Activated CD4-positive, alpha-beta T cell treated with anti-CD3 and anti-CD28 coated beads, Interleukin-10, Interleukin-2, amounts not matched to agents 100 ng/mL and 50 ng/mL, durations not matched to agents 16 hours and 8 hours (primary cell): ENCODE measurements at regions not wholly inside any gene's neighbourhood (a gene's known extent, or its start where the extent isn't known, plus 50 kb on each side); places are given as distances from the start of the nearest gene placed in this dataset.

Source experiments
- DNase-seq: peaks from one replicate; pipeline ENCODE4 v3.0.0-alpha.2; 2020

DNA sequence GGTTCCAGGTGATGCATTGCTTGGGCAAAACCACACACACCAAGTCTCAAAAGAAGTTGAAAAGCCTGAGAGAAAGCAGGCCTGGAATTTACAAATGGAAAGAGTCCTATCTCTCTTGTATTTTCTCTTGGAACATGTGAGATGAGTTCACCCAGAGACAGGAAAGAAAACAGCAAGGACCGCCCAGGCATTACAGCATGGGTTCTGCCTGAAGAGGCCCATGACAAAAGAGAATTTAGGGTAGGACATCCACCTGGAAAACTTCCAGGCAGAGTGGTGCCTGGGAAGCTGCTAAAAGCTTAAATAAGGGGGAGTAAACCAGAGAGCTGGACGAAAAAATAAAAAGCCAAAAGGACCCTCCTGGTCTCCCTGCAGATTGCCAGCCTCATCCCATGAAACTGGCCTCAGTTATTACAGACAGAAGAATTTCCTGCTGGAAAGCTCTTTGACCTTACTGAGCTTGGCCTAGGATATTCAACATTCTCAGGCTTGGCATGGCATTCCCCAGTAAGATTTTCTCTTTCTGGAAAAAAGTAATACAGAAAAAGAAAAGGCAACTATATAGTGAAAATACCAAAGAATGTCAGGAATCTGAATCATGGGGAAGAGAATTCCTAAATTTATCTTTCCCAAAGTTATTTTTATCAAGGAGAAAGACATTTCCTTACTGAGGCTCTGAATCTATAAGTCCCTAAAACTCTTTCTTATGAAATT, 121.3 kb upstream of the NUDT4 start:
- no peak for DNase-seq

DNA sequence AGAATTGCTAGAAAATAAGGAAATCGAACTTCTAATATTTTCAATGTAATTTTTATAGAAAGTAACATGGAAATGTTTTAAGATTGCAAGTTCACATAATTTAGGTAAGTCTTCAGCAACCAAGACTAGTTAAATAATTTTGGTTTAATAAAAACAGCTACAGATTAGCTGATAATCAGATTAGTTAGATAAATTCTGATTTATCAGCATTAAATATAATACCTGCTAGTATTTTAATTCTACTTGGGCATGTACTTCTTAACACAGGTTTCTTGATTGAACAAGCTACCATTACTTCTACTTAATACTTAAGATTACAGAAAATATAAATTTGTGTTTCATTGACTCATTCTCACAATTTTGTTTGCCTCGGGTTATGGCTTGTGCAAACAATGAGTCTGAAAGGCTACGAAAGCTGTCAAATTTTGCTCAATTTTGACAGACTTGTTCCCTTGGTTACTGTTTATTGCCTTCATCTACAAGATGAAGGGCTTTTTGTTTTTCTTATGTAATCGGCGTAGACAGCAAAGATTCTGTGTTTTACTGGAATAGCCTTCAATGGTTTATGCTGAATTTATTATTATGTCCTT, 116.1 kb upstream of the NUDT4 start:
- DNase-seq = no peak

DNA sequence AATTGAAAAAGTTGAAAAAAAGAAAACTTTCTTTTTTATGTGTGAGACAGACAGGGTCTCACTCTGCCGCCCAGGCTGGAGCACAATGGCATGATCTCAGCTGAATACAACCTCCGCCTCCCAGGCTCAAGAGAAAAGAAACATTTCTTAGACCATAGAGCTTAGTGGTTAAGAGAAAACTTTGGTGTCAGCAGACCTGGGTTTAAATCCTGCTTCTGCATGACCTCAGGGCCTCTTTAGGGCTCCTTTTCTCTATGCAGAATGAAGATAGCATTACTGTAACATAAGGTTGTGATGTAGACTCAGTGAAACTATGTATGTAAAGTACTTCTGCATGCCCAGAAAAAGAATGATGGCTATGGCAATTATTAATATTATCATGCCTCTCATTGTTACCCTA, 104.7 kb upstream of the NUDT4 start:
- DNase-seq = no peak

DNA sequence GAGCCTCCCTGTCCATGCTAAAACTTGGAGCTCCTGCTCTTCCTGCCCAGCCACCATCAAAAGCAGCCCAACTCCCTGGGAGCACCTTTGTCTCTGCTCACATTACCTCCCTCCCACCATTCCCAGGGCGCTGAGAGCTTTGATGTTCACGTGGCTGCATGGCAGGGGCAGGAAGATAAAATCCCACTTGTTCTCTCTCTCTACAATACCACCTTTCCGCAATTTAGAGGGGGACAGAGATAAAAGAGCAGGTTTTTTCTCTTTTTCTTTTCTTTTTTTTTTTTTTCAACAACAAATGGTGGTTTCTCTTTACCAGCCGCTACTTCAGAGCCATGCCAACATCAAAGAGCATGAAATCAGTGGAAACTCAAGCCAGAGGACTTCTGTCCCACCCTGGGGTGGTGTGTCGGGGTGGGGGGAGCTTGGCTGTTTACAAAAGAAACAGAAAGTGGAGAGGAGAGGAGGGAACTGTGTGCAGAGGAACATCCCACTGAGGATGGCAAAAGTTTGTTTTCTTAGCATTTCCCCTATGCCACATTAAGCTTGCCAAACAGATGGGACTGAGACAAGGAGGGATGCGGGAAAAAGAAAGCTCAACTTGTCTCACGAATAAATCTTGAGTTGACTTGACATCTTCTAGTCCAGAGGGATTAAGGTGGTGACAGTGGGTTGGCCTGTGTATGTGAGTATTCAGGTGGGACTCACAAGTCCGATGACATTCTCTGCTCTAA, 103.7 kb upstream of the NUDT4 start:
- DNase-seq = no peak

DNA sequence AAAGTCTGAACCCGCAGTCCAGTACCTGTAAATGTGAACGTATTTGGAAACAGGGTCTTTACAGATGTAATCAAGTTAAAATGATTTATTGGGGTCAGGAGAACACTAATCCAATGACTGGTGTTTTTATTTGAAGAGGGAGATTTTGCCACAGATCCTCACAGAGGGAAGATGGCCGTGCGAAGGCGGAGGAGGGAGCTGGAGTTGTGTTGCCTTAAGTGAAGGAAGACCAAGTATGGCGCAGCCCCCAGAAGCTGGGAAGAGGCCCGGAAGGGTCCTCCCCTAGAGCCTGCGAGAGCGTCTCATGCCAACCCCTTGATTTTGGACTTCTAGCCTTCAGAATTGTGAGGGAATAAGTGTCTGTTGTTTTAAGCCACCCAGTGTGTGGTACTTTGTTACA, 102.8 kb upstream of the NUDT4 start:
- DNase-seq = no peak

DNA sequence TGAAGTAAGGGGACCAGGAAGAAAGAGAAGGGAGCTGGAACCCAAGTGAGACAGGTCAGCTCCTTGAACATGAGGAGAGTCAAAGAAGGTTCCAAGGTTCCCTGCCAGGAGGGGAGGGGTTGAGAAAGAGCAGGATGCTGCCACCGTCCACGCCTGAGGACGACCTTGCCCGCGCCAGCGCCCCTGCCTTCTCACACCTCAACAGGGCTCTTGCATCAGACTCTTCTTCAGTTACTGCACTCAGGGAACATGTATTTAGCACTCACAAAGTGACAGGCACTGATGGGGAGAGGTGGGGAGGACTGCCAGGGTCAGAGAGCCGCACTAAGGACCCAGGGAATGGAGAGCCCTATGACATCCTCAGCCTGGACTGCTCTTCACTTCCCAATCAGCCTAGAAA, 102.1 kb upstream of the NUDT4 start:
- DNase-seq = no peak

DNA sequence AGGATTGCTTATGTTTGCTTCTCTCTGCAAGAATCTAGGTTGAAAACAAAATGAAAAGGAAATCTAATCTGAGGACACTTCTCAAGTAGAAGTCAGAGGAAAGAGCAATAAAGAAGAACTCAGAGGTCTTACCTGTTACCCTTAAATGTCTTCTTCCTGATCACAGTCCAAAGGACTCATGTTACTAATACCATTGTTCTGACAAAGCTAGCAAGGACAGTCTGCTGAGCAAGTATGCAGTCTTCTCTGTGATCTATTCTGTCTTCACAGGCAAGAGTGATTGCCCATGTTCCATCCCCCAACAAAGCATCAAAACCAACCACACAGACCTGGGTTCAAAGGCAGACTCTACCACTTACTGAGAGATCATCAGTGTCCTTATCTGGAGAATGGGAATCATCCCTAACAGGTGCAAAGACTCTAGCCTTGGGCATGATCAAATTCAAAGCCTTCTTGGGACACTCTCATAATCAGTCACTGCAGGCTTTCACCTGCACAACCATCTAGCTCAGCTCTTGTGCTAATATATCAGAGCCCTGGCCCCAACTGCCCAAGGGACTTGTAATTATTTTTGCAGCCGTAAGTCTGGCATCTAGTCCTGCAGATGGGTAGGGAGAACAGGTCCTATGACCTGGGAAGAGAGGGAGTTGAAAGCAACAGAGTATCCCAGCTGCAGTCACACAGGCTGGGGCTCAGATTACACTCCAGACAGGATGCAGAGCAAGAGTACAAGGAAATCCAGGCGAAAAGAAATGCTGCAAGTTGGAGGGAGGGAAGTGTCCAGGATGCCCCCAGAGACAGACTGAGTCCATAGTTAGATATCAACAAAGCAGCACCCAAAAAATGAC, 97.9 kb upstream of the NUDT4 start:
- DNase-seq = no peak

DNA sequence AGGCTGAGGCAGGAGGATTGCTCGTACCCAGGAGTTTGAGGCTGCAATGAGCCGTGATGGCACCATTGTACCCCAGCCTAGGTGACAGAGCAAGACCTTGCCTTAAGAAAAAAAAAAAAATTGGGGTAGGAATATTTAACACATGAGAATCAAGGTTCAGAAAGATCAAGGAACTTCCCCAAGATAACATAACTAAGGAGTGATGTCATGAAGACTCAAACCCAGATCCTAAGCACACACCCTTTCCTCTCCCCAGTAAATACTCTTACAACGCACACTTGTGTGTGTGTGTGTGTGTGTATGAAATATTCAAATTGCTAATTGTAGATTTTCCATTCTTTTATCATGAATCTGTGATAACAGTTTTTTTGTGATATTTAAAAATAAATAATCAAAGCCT, 90.6 kb upstream of the NUDT4 start:
- DNase-seq = no peak

DNA sequence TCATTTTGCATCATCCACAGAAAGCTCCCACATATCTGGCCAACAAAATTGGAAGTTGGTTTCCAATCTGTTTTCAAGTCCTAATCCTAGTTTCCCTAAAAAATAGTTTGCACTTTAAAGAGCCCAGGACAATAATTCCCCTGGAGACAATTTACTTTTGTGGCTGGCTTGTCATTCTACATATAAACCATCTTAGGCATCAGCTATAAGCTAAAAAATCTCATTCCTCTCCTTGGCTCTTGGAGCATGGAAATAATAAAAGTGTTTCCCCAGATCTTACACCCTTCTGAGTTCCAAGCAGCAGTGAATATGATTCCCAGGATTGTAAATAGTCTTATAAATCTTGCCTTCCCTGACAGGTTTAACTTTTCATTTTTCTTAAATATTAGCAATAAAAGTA, 89.1 kb upstream of the NUDT4 start:
- DNase-seq = no peak

DNA sequence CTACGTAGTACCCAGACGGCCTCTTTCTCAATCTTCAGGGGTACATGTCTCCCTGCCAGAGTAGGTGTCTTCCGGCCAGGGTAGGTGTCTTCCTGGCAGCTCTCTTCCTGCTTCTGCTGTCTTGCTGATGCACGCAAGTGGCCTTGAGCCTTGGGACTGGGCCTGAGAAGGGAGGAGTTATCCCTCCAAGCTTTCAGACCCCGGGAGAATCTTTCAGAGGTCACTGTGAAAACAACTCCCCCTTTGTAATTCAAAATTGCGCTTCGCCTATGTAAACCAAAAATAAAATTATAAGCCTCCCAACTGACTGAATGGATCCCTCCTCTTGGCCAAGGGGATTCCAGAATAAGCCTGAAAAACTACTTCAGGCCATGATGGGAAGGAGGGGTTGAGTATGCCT, 87.3 kb upstream of the NUDT4 start:
- no peak for DNase-seq

DNA sequence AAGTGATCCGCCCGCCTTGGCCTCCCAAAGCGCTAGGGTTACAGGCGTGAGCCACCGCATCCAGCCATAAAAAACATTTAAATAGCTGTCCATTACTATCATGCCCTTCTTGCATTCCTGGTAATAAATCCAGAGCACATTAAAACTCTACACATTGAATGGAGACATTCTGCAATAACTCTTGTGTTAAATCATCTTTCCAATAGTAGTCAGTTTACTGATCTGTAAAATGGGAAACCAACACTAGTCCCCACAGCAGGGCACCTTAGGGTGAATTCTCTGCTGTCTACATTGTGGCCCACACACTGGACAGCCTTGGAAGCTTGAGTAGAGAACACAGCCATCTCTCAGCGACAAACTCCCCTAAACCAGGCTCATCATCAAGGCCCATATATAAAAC, 85.5 kb upstream of the NUDT4 start:
- DNase-seq = no peak

DNA sequence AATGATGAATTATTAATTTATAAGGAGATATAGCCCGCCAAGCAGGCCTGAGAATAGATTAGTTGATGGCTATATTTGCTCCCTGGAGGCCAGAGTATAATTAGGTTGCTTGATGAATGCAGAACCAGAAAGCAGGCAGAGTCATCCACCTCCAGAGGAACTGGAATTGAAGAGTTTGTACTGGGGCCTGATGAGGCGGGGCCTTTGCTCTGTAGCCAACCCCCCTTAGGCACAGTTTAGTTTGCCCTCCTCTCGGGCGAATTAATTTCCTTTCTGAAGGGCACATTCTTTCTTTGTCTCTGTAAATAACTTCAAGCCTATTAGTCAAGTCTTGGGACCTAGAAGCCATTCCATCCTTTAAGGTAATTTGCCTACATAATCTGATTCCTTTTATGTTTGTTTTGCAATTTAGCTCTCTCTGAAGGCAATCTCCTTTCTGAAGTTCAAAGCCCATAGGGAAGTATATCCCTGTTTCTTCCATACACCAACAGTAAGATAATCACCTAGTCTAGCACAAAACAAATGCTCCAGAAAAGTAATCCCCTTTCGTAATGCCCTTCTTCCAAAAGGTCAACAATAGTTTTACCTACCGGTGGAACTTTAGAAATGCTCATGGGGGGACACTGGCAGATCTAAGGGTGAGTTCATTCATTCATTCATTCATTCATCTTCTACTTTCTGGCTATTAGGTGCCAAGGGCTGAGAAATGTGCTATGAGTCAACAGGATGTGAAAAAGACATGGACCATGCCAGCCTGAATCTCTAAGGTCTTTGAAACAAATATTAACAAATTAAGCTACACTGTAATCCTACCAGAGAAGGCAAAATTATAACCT, 84.8 kb upstream of the NUDT4 start:
- no peak for DNase-seq

DNA sequence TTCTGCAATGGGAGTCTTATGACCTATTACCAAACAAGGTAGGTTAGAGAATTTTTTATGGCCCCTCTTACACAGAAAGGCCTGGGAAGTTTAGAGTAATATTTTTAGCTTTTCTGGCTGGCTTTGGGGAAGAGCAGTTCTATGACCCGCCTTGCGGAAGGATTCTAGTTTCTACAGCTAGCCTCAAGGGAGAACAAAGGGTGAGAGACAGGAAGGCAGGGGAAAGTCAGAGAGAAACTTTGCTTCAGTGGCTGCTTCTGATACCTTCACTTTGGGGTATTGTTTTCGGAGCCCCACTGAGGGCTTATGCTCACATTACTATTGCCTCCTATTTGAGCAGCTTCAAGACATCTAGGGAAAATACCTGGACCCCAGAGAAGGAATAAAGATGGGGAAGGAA, 80.7 kb upstream of the NUDT4 start:
- DNase-seq = no peak

DNA sequence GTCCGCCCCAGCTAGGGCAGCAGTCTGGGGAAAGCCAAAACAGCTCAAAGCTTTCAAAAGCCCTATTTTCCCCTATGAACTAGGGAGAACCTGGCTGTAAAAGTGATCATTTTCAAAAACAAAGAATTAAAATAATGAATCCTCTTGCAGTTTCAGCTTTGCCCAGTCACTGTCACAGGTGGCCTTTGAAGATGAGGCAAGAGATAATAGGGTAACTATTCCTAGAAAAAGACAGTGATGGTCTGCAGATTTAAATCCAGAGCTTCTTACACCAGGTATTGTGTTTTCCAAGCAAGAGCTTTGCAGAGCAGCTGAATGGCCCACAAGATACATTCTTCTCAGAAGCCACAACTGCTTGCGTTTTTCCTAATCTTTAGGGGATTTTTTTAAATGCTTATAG, 80.2 kb upstream of the NUDT4 start:
- DNase-seq = no peak

DNA sequence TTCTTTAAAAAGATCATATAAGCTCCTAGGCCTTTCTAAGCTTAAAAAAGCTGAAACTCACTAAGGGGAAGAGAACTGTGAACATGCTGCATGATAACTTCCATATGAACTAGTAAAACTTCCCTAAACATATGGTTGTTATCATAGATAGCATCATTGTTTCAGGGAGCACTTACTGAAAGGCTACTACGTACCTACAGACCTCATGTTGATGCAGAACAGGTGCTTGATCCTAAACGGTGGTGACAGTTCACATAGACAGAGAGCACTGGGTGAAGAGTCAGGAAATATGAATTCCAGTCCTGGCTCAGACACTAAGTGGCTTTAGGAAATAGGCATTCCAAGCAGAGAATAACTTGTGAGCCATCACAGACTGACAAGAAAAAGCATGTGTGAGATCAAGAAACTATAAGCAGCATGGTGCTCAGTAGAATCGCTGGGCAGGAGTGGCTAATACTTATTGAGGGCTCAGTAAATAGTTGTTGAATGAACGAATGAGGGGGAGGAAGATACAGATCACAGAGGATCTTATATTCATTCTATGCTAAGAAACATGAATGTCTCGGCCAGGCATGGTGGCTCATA, 78.4 kb upstream of the NUDT4 start:
- no peak for DNase-seq

DNA sequence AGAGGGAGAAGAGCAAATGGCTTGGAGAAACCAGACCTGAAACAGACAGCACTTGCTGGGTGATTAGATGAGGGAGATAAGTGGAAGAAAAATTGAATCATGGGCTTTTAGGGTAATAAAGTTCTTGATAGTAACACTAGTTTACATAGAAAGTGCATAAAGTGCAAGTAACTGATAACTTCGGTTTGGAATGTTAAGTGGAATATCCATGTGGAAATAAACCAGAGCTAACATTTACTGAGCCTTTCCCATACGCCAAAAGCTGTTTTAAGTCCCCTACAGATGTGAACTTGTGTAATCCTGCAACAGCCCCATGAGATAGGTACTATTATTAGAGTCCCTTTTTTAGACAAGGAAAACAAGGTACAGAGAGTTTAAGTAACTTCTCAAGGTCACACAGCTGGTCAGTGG, 77.1 kb upstream of the NUDT4 start:
- DNase-seq = no peak

DNA sequence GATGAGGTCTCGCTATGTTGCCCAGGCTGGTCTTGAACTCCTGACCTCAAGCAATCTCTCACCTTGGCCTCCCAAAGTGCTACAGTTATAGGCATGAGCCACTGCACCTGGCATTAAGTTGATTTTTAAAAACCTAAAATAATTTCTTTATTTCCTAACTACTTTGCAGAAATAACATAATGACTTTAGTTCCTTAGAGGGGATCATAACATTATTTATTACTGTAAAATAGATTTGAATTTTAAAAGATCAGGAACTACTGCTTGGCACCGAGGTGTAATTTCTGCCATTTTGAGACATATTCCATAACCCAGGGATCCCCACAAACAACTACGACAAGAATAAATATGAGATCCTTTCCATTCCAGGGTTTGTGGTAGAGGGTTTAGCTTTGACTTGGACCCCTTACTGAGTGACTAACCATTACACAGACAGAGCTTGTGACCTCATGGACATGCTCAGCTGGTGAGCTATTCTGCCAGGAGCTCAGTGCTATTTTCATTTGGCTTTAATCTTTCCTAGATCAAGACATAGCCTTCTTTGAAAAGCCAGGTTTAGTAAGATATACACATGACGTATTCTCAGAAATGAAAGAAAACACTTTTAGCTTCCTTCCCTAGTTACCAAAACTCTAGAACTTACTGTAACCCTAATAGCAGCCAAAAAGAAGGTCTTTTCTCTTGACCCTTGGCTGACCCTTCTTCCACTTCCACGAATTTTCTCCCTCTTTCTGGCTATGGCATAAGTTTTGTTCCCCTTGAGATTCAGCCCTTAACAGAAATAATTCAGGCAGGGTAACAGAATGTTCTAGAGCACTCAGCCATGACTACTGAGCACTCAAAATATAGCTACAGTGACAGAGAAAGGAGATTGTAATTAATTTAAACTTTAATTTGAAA, 75.1 kb upstream of the NUDT4 start:
- no peak for DNase-seq

DNA sequence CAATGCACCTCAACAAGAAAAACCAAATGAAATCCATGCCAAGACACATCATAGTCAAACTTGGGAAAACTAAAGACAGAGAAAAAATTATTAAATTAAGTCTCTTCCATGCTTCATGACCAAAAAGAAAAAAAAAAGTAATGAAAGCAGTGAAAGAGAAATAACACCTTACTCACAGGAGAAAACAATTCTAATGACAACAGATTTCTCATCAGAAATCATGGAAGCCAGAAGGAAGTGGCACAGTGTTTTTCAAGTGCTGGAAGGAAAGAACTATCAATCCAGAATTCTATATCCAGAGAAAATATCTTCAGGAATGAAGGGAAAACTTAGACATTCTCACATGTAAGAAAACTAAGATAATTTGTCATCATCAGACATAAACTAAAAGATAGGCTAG, 71.1 kb upstream of the NUDT4 start:
- no peak for DNase-seq

DNA sequence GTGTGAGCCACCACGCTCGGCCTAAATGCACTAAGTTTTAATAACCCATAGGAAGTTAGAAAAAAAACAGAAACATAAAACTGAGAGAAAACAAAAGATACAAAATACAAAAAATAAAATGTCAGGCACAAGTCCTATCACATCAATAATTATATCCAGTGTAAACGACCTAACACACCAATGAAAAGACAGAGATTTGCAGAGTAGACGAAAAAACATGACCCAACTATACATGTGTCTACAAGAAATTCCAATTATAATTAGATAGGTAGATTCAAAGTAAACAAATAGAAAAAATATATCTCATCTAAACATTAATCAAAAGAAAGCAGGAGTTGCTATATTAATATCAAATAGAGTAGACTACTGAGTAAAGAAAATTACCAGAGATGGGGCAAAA, 69.4 kb upstream of the NUDT4 start:
- no peak for DNase-seq

DNA sequence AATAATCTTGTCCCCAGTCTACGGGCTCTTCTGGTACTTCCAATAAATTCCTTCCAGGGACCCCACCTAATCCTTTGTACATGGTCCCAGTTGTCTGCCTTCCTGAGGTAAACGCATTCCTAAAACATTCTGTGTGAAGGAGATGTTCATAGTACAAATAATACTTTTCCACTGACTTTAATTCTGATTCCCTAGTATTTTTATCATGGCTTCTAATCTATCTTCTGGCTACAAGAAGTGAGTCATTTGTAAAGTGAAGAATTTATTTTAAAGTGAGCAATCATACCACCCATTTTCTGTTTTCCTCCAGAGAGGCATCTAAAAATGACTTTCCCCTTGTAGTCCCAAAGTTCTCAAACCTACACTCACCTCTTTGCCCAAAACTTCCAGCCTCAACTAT, 65.9 kb upstream of the NUDT4 start:
- no peak for DNase-seq

DNA sequence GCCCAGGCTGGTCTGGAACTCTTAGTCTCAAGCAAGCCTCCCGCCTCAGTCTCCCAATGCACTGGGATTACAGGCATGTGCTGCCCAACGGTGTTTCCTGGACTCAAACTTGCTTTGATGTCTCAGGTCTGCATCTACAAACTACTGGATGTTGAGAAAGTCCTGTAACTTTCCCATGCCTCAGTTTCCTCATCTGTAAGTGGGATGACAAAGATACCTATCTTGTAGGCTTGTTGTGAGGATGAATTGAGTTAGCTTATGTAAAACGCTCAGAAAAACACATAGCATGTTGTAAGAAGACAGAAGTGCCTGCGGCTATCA, 63.6 kb upstream of the NUDT4 start:
- no peak for DNase-seq
